GM21515 (cell line): ENCODE measurements at regions not wholly inside any gene's neighbourhood (a gene's known extent, or its start where the extent isn't known, plus 50 kb on each side); places are given as distances from the start of the nearest gene placed in this dataset.
"Not testable (repeated sequence)": the region's sequence is repeated elsewhere in the genome, so short reads cannot be mapped to it uniquely, and the experiment has no call there.

Experiments used
- ATAC-seq: cut with Tn5 transposase; IDR thresholded peaks from one replicate; pipeline ENCODE4 v1.9.1; 2021; ENCODE audit not compliant: unreplicated experiment

- ATAC-seq, result no peak
These were observed 88.5 kb upstream of the SH3BP4 start for GRCh38 chr2:234863043-234863934.

DNA sequence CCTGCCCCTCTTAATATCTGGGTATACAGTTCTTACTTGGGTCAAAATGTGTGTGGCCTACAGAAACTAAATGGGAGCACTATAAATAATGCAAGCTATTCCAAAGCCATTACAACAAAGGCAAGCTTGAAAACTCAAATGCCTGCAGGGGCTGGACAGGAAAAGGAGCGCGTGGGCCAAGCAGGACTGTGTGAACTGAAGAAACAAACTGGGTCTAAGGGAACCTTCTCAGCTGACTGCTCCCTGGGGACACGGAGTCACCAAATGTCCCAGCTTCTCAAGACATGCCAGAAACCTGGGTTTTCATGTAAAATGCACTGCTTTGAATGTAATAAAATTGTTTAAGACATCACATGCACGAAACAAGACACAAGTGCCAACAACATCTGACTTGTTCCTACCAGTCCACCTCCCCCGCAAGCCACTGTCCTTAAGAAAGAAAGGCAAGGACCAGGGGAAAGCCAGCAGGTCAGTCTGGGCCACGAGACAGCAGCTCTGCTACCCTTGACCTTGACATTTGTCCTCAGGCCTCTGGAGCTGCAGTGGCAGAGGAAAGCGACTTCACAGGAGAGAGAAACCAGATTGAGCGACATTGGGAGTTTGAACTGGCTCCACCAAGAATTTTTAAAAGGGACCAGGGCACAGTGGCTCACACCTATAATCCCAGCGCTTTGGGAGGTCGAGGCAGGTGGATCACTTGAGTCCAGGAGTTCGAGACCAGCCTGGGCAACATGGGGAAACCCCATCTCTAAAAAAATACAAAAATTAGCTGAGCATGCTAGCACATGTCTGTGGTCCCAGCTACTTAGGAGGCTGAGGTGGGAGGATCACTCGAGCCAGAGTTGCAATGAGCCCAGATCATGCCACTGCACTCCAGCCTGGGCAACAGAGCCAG lies 89.7 kb upstream of the SH3BP4 start:
- no peak for ATAC-seq

DNA sequence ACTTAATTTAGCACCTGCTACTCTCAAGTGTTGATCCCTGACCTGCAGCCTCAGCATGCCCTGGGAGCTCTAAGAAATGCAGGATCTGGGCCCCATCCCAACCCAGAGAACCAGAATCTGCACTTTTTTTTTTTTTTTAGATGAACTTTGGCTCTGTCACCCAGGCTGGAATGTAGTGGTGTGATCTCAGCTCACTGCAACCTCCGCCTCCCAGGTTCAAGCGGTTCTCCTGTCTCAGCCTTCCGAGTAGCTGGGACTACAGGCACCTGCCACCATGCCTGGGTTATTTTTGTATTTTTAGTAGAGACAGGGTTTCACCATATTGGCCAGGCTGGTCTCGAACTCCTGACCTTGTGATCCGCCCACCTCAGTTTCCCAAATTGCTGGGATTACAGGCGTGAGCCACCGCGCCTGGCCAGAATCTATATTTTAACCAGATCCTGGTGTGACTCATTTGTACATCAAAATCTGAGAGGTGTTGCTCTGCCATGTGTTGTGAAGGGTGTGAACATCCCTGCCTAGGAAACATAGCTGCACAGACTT lies 92.4 kb upstream of the SH3BP4 start:
- ATAC-seq, result not testable (repeated sequence)

- ATAC-seq, result no peak
These were observed 93.0 kb upstream of the SH3BP4 start for GRCh38 chr2:234858790-234859329.

DNA sequence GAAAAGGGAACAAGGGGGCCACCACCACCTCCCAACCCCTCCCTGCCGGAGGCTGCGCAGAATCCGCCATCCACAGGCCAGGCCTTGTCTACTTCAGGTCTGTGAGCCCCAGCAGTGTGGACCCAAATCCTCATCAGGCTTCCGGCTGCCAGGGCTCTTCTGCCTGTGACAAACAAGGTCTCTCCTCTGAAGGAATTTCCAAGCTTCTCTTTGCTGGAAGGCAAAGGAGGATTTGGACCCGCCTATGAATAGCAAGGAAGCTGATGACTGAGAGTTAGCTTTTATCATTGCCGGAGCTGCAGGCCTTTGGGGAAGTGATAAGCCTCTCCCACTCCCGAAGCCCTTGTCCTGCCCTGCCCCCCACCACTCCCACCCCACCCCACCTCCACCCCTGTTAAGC lies 93.7 kb upstream of the SH3BP4 start:
- no peak for ATAC-seq

GRCh38 chr2:234853729-234854128 lies 98.1 kb upstream of the SH3BP4 start:
- no peak for ATAC-seq

DNA sequence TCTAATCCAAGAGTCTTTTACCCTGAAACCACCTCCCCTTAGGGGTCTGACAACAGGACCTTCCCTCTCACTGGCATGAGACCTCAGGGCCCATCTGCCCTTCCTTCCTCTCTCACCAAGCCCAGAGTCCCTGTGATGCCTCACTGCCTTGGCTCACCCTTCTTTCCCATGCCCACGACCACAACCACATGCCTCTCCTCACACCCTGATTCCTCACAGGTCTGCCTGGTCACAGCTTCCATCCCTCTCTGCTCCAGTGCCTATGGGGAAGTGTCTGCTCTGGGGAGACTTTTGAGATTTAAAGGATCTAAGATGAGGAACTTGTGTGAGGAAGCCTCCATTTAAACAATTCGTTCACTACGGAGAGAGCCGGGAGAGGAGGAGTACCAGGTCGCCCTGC lies 98.9 kb upstream of the SH3BP4 start:
- no peak for ATAC-seq

DNA sequence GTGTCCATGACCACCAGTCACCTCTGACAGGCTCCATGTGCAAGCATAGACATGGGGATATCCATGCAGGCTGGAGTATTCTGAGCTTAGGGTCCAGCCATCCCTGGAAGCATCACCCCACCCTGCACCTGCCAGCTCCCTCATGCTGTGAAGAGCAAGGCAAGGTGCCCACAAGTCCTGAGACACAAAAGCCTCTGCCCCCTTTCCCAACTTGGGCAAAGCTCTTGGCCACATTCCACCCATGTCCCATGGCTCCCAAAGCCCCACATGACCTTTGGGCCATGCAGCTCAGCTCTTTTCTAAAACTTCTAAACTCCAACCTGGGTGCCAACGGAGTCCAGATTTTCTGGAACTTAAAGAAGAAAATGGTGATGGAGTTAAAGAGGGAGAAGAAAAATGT lies 99.8 kb upstream of the SH3BP4 start:
- ATAC-seq, result no peak

DNA sequence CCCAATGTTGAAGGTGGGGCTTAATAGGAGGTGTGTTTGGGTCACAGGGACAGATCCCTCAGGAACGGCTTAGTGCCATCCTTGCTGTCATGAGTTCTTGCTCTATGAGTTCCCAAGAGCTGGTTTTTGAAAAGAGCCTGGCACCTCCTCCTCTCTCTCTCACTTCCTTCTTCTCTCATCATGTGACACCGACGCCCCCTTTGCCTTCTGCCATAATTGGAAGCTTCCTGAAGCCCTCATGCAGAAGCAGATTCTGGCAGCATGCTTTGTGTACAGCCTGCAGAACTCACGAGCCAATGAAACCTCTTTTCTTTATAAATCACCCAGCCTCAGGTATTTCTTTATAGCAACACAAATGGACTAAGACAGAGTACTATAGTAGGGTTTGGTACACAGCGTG lies 100.4 kb upstream of the SH3BP4 start:
- ATAC-seq, result no peak

GRCh38 chr2:234850818-234851217 lies 101.0 kb upstream of the SH3BP4 start:
- ATAC-seq, result no peak

DNA sequence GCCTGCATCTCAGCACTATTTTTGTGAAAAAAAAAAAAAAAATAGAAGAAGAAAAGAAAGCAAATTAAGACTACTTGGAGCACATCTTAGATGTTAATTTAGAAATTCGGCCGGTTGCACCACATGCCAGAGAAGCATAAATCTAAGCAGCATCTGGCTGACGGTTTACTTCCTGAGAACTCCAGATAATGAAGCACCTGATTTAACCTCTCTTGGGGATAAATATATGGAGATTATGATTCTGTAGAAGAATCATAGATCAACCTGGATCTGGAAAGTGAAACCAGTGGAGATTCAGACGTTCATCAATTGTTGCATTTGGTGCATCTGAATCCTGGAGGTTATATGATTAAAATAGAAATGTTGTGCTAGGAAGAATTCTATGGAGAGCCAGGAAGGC lies 102.1 kb upstream of the SH3BP4 start:
- no peak for ATAC-seq

GRCh38 chr2:234848578-234848977 lies 103.2 kb upstream of the SH3BP4 start:
- ATAC-seq, result no peak

DNA sequence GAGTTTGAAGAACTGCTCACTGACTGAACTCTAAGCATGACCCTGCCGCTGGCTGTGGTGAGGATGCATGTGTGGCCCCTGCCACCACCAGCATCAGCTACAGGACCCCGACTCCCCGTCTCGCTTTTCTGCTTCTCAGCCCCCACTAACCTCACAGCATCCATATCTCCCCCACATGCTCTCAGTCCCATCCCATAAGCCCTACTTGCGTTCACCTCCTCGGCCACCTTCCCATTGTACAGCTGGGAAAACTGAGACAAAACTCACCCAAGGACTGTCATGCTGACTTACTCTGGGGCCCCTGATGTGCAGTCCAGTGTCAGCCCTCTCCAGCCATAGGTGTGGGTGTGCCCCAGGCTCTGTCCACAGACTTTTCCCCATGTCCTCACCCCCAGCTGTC lies 104.2 kb upstream of the SH3BP4 start:
- ATAC-seq, result no peak

DNA sequence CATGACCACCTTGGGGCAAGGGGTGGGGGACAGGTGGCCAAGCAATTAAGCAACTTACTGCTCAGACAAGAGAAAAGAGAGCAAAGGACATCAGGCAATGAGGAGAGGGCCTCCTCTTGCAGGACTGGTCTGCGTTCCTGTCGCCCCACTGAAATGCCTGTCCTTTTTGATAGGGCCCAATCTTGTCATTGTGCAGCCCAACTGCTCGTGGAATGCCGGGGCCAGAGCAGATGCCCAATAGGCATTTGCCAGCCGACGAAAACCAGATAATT lies 104.5 kb upstream of the SH3BP4 start:
- ATAC-seq, result no peak

GRCh38 chr2:234846599-234847363 lies 105.0 kb upstream of the SH3BP4 start:
- no peak for ATAC-seq

GRCh38 chr2:234845602-234846590 lies 105.9 kb upstream of the SH3BP4 start:
- no peak for ATAC-seq

GRCh38 chr2:234843411-234843810 lies 108.4 kb upstream of the SH3BP4 start:
- ATAC-seq, result no peak

DNA sequence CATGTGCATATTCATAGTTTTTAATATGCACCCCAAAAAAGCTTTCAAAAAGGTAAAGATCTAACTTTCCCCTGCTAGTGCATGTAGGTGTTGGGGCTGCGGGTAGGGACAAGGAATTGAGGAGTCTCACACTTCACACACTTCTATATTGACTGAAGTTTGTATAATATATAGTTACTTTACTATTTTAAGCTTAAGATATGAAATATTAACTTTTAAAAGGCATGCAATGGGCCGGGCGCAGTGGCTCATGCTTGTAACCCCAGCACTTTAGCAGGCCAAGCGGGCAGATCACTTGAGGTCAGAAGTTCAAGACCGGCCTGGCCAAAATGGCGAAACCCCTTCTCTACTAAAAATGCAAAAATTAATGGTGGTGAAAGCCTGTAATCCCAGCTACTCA lies 109.1 kb upstream of the SH3BP4 start:
- ATAC-seq, result no peak

GRCh38 chr2:234841321-234842015 lies 110.3 kb upstream of the SH3BP4 start:
- no peak for ATAC-seq
